ENCODE measurements at regions not wholly inside any gene's neighbourhood (a gene's known extent, or its start where the extent isn't known, plus 50 kb on each side); places are given as distances from the start of the nearest gene placed in this dataset.

DNA sequence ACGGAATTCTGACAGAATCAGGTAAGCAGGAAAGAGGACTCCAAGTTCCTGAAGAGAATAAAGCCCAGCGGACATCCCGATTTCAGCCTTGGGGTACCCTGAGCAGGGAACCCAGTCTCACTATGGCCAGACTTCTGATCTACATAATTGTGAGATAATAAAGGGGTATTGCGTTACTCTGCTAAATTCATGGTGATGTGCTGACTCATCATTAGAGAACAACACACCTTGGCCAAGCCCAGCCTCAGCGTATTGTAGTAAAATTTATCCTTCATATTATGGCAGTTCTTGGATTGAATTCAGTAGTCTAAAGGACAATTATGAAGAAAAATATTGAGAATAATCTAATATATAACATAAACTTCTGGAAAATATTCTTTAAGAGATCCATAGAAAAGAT is 170.2 kb upstream of the MAD2L1 start:
- Histone ChIP-seq H3K27me3 (ENCODE audit: control insufficient read depth, insufficient read depth, low read length) (no peaks in the 10 kb centered on the region), H3K9me3 (ENCODE audit: control insufficient read depth, insufficient read depth, low read depth, low read length) (no peaks in the 10 kb centered on the region), H3K36me3 (ENCODE audit: control insufficient read depth, insufficient read depth, low read length) (no peaks in the 10 kb centered on the region), H3K27ac (ENCODE audit: low read length) (no peak overlapping the region), H3K4me1 (ENCODE audit: control insufficient read depth, insufficient read depth, low read length) (no peaks in the 10 kb centered on the region), H3K4me3 (ENCODE audit: low read depth in 2 of 2, low read length in 2 of 2) (no peak overlapping the region)
- TF ChIP-seq, protein P1, sequence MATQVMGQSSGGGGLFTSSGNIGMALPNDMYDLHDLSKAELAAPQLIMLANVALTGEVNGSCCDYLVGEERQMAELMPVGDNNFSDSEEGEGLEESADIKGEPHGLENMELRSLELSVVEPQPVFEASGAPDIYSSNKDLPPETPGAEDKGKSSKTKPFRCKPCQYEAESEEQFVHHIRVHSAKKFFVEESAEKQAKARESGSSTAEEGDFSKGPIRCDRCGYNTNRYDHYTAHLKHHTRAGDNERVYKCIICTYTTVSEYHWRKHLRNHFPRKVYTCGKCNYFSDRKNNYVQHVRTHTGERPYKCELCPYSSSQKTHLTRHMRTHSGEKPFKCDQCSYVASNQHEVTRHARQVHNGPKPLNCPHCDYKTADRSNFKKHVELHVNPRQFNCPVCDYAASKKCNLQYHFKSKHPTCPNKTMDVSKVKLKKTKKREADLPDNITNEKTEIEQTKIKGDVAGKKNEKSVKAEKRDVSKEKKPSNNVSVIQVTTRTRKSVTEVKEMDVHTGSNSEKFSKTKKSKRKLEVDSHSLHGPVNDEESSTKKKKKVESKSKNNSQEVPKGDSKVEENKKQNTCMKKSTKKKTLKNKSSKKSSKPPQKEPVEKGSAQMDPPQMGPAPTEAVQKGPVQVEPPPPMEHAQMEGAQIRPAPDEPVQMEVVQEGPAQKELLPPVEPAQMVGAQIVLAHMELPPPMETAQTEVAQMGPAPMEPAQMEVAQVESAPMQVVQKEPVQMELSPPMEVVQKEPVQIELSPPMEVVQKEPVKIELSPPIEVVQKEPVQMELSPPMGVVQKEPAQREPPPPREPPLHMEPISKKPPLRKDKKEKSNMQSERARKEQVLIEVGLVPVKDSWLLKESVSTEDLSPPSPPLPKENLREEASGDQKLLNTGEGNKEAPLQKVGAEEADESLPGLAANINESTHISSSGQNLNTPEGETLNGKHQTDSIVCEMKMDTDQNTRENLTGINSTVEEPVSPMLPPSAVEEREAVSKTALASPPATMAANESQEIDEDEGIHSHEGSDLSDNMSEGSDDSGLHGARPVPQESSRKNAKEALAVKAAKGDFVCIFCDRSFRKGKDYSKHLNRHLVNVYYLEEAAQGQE (IDR thresholded peaks at IDR 0.05; ENCODE audit: insufficient read depth in 1 of 2, low read depth in 2 of 2, low read length in 1 of 2) = no peak
- TF ChIP-seq TCF7L2 (IDR thresholded peaks at IDR 0.05; ENCODE audit: low read depth, low read length) = no peak
- TF ChIP-seq, protein P2, sequence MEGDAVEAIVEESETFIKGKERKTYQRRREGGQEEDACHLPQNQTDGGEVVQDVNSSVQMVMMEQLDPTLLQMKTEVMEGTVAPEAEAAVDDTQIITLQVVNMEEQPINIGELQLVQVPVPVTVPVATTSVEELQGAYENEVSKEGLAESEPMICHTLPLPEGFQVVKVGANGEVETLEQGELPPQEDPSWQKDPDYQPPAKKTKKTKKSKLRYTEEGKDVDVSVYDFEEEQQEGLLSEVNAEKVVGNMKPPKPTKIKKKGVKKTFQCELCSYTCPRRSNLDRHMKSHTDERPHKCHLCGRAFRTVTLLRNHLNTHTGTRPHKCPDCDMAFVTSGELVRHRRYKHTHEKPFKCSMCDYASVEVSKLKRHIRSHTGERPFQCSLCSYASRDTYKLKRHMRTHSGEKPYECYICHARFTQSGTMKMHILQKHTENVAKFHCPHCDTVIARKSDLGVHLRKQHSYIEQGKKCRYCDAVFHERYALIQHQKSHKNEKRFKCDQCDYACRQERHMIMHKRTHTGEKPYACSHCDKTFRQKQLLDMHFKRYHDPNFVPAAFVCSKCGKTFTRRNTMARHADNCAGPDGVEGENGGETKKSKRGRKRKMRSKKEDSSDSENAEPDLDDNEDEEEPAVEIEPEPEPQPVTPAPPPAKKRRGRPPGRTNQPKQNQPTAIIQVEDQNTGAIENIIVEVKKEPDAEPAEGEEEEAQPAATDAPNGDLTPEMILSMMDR (IDR thresholded peaks at IDR 0.05) = no peak
- intact Hi-C loops (cut with micrococcal nuclease; ENCODE audit: unreplicated experiment) = no loop called here
- DNase-seq (ENCODE audit: low read depth, low spot score) (no peak), ATAC-seq (no peak)
- no TSS peak for BruUV-seq (replicated peaks)
- in situ Hi-C loops (cut with HindIII; ENCODE audit: low pct_unique_long_range_greater_than_20kb, low sequenced_read_pairs) = no loop called here
- ChIA-PET CTCF (no interaction called here), POLR2A (no interaction called here)

DNA sequence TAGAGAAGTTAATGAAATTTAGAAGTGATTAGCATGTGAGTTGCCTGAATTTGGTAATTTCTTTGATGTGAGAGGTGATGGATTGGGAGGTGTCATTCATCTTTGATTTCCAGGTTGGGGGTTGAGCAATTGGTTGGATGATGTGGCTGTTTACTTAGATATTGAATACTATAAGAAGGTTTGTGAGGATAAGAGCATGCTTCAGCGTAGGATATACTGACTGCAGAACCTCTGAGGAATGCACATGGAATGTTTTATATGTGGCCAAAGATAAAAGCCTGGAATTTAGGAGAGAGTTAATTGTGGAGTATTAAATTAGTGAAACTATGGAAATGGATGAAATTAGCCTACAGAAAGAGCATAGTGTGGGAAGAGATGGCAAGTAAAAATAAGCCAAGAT is 165.4 kb upstream of the MAD2L1 start:
- no peaks in the 10 kb centered on the region for H3K36me3 ChIP-seq (ENCODE audit: control insufficient read depth, insufficient read depth, low read length)
- H3K27me3 ChIP-seq (ENCODE audit: control insufficient read depth, insufficient read depth, low read length) = no peaks in the 10 kb centered on the region
- DNase-seq (ENCODE audit: low read depth, low spot score) = no peak
- CTCF ChIA-PET = no interaction called here
- no TSS peak for BruUV-seq (replicated peaks)
- no peak overlapping the region for H3K27ac ChIP-seq (ENCODE audit: low read length)
- ATAC-seq = no peak
- POLR2A ChIA-PET = no interaction called here
- H3K9me3 ChIP-seq (ENCODE audit: control insufficient read depth, insufficient read depth, low read depth, low read length) = no peaks in the 10 kb centered on the region
- intact Hi-C loops (cut with micrococcal nuclease; ENCODE audit: unreplicated experiment) (no loop called here), in situ Hi-C loops (cut with HindIII; ENCODE audit: low pct_unique_long_range_greater_than_20kb, low sequenced_read_pairs) (no loop called here)
- TF ChIP-seq, protein P2 (IDR thresholded peaks at IDR 0.05) = no peak
- TF ChIP-seq, protein P1 (IDR thresholded peaks at IDR 0.05; ENCODE audit: insufficient read depth in 1 of 2, low read depth in 2 of 2, low read length in 1 of 2) = no peak
- TF ChIP-seq TCF7L2 (IDR thresholded peaks at IDR 0.05; ENCODE audit: low read depth, low read length) (no peak), SIN3A (IDR thresholded peaks at IDR 0.05; ENCODE audit: borderline replicate concordance, insufficient read depth, low read depth, low read length) (no peak), POLR2AphosphoS5 (IDR thresholded peaks at IDR 0.05; ENCODE audit: low read depth, low read length) (no peak)
- no peaks in the 10 kb centered on the region for H3K4me1 ChIP-seq (ENCODE audit: control insufficient read depth, insufficient read depth, low read length)
- H3K4me3 ChIP-seq (ENCODE audit: low read depth in 2 of 2, low read length in 2 of 2) = no peak overlapping the region

All from Panc1 (cell line).